Activated CD8-positive, alpha-beta memory T cell treated with anti-CD3 and anti-CD28 coated beads, Interleukin-2, amount 10 ng/mL, durations not matched to agents 7 days and 5 days (primary cell): ENCODE measurements at regions not wholly inside any gene's neighbourhood (a gene's known extent, or its start where the extent isn't known, plus 50 kb on each side); places are given as distances from the start of the nearest gene placed in this dataset.
A peak's percentile ranks its signal among the peaks of the same experiment; 100 is the strongest.
"Not testable (repeated sequence)": the region's sequence is repeated elsewhere in the genome, so short reads cannot be mapped to it uniquely, and the experiment has no call there.

ENCODE experiments used
- ATAC-seq: fragments of 150-1000 bp; cut with Tn5 transposase; one replicate; pipeline ENCODE4 v1.10.0; 2021; ENCODE audit warnings: moderate library complexity
- CTCF ChIA-PET: fragments of 350-600 bp; sonication (Branson Sonifier 250); formaldehyde crosslinking; loops from one replicate; lab custom pipeline; 2021; ENCODE audit warnings: antibody characterized with exemption; lab: Charles Lee
- DNase-seq: peaks from one replicate; pipeline ENCODE4 v3.0.0-alpha.2; 2020
- H3K27ac Mint-ChIP-seq: one replicate; pipeline ENCODE4 v1.8.0; 2021; ENCODE audit warnings: mild to moderate bottlenecking, mixed read lengths
- H3K27me3 Mint-ChIP-seq: one replicate; pipeline ENCODE4 v1.8.0; 2021; ENCODE audit warnings: mixed read lengths
- H3K36me3 Mint-ChIP-seq: one replicate; pipeline ENCODE4 v1.8.0; 2021; ENCODE audit warnings: mild to moderate bottlenecking, mixed read lengths
- H3K4me1 Mint-ChIP-seq: one replicate; pipeline ENCODE4 v1.8.0; 2021; ENCODE audit warnings: mixed read lengths
- H3K4me3 Mint-ChIP-seq: one replicate; pipeline ENCODE4 v1.8.0; 2021; ENCODE audit warnings: mild to moderate bottlenecking, moderate library complexity, mixed read lengths
- H3K9me3 Mint-ChIP-seq: one replicate; pipeline ENCODE4 v1.8.0; 2022; ENCODE audit warnings: low read depth, mixed read lengths

DNA sequence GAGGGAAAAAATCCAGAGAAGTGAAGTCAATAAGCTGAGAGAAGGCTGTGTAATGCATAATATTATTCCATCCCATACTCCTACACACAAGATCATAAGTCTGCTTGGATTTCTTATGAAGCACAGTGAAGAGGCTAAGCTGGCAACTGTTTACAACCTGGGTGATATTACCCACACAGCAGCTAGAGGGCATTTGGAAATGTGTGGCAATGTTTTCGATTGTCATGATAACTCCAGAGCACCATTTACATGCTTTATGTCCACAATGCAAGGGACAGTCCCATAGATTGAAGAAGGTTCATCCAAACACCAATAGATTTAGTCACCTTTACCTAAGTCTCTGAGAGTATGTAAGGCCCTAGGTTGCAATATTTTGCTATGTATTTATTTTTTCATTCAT is 412.2 kb downstream of the PPP3CA start:
- ATAC-seq = no peak
- Mint-ChIP-seq H3K36me3 (peaks cover 1% of the 10 kb centered on the region), H3K9me3 (no peaks in the 10 kb centered on the region), H3K27ac (no peak overlapping the region), H3K4me1 (peaks cover 20% of the 10 kb centered on the region), H3K27me3 (no peaks in the 10 kb centered on the region), H3K4me3 (no peak overlapping the region)
- CTCF ChIA-PET = interaction anchor here (1.0 kb wide), 1 partner anchor 10 kb away, joined by 3 read pairs; no protein-coding TSS in a partner anchor
- no peak for DNase-seq

DNA sequence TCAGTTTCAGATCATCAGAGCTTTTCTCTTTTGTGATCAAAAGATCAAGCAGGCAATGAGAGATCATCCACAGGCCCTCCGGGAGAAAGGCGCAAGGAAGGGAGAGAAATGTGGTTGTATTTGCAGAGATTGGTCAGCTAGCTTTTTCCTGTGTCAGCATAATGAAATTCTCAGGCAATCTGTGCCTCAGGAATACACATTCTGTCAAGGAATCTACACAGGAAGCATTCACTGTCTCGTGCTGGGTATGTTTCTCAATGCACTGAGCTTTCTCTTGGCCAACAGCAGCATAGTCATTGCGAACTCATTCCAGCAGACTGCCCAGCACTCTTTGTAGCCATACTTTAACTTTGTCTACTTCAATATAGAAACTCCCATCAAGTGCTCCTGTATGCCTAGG is 413.7 kb downstream of the PPP3CA start:
- CTCF ChIA-PET = no interaction called here
- DNase-seq = no peak
- peak overlapping the region; percentile 12 for H3K4me3 Mint-ChIP-seq
- peaks cover 17% of the 10 kb centered on the region for H3K4me1 Mint-ChIP-seq
- no peaks in the 10 kb centered on the region for H3K27me3 Mint-ChIP-seq
- ATAC-seq = no peak
- no peaks in the 10 kb centered on the region for H3K9me3 Mint-ChIP-seq
- H3K27ac Mint-ChIP-seq = peak overlapping the region; percentile 18
- H3K36me3 Mint-ChIP-seq = peaks cover 1% of the 10 kb centered on the region

DNA sequence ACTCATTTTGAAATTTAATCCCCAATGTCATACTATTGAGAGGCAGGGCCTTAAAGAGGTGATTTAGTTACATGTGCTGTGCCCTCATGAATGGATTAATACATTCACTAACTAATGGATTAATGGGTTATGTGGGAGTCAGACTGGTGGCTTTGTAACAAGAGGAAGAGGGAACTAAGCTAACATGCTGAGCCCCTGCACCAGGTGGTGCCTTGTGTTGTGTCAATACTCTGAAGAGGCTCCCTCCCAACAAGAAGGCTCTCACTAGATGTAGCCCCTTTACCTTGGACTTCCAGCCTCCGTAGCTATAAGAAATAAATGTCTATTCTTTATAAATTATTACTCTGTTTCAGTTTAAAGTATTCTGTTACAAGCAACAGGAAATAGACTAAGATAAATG is 411.9 kb upstream of the EMCN start:
- no peaks in the 10 kb centered on the region for H3K36me3 Mint-ChIP-seq
- no peak overlapping the region for H3K27ac Mint-ChIP-seq
- no peaks in the 10 kb centered on the region for H3K9me3 Mint-ChIP-seq
- no peak overlapping the region for H3K4me3 Mint-ChIP-seq
- H3K27me3 Mint-ChIP-seq = no peaks in the 10 kb centered on the region
- ATAC-seq = no peak
- H3K4me1 Mint-ChIP-seq = peaks cover 17% of the 10 kb centered on the region
- CTCF ChIA-PET = no interaction called here
- no peak for DNase-seq

DNA sequence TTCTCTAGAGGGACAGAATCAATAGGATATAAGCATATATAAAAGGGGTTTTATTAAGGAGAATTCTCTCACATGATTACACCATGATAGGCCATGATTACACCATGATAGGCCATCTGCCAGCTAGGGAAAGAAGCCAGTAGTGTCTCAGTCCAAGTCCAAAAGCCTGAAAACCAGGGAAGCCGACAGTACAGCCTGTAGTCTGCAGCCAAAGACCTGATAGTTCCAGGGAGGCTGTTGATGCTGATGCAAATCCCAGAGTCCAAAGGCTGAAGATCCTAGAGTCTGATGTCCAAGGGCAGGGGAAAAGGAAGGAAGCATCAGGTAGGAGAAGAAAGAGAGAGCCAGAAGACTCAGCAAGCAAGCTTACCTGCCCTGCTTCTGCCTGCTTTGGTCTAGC is 411.3 kb upstream of the EMCN start:
- H3K36me3 Mint-ChIP-seq = no peaks in the 10 kb centered on the region
- CTCF ChIA-PET = no interaction called here
- DNase-seq (no peak), ATAC-seq (no peak)
- H3K4me1 Mint-ChIP-seq = peaks cover 17% of the 10 kb centered on the region
- no peak overlapping the region for H3K4me3 Mint-ChIP-seq
- H3K27me3 Mint-ChIP-seq = no peaks in the 10 kb centered on the region
- H3K27ac Mint-ChIP-seq = no peak overlapping the region
- H3K9me3 Mint-ChIP-seq = peaks cover 2% of the 10 kb centered on the region

DNA sequence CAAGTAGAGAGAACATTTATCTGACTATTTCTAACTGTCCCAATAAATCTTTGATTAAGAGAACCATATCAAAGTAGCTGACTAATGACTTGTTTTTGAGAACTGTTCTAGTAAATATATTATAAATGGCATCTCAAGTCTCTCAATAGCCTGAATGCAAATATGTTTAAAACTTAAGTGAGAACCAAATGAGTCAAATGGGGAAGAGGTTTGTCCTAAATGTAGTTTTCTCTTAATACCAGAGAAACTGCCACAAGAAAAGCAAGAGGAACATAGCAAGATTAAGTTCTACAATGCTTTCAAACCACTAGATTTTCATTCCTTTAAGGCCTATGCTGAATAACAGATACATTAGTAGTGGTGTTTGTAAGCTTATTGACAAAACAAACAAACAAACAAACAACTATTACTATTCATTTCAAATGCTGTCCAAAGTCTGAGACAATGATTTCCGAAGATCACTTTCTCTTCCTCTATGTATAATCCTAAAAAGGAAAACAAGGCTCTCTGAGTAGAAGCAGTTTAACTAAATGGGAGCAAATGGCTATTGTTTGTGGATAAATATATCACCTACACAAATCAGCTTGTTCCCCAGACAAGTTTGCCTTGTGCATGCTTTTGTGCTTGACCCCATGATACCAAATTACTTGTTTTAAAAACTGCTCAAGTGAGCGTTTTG is 408.4 kb upstream of the EMCN start:
- CTCF ChIA-PET = no interaction called here
- H3K27ac Mint-ChIP-seq = no peak overlapping the region

DNA sequence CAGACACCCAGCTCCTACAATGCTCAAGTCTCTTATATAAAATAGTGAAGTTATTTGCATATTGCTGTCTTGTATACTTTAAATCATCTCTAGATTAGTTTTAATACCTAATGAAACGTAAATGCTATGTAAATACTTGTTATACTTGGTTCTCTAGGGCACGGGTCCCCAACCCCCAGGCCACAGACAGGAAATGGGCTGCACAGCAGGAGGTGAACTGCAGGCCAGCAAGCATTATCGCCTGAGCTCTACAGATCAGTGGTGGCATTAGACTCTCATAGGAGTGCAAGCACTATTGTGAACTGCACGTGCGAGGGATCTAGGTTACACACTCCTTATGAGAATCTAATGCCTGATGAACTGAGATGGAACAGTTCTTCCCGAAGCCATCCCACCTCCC is 395.9 kb upstream of the EMCN start:
- Mint-ChIP-seq H3K36me3 (peaks cover 1% of the 10 kb centered on the region), H3K27ac (no peak overlapping the region), H3K27me3 (no peaks in the 10 kb centered on the region), H3K4me3 (no peak overlapping the region), H3K9me3 (no peaks in the 10 kb centered on the region), H3K4me1 (no peaks in the 10 kb centered on the region)
- ATAC-seq (no peak), DNase-seq (no peak)
- CTCF ChIA-PET = interaction anchor here (0.5 to 0.9 kb wide), 2 partner anchors 17 to 489 kb away, joined by 3 to 4 read pairs; no protein-coding TSS in a partner anchor

More for the DNA sequence above, 408.4 kb upstream of the EMCN start:
- Mint-ChIP-seq H3K36me3 (peaks cover 2% of the 10 kb centered on the region), H3K9me3 (peaks cover 5% of the 10 kb centered on the region), H3K4me3 (no peak overlapping the region), H3K27me3 (no peaks in the 10 kb centered on the region), H3K4me1 (no peaks in the 10 kb centered on the region)
- ATAC-seq = no peak
- no peak for DNase-seq

DNA sequence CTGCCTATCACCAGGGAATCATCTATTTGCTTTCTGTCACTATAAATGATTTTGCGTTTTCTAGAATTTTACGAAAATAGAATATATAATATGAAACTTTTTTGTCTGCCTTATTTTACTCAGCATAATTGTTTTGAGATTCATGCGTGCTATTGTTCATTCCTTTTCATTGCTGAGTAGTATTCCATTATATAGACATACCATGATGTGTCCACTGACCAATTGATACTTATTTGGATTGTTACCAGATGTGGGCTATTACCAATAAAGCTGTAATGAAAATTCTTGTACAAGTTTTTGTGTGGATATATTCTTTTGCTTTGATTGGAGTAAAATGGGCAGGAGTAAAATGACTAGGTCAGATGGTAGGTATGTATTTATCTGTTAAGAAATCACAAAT is 390.7 kb upstream of the EMCN start:
- no peak for ATAC-seq
- Mint-ChIP-seq H3K27ac (no peak overlapping the region), H3K9me3 (no peaks in the 10 kb centered on the region), H3K36me3 (no peaks in the 10 kb centered on the region), H3K27me3 (no peaks in the 10 kb centered on the region), H3K4me3 (no peak overlapping the region), H3K4me1 (no peaks in the 10 kb centered on the region)
- CTCF ChIA-PET = no interaction called here
- no peak for DNase-seq

DNA sequence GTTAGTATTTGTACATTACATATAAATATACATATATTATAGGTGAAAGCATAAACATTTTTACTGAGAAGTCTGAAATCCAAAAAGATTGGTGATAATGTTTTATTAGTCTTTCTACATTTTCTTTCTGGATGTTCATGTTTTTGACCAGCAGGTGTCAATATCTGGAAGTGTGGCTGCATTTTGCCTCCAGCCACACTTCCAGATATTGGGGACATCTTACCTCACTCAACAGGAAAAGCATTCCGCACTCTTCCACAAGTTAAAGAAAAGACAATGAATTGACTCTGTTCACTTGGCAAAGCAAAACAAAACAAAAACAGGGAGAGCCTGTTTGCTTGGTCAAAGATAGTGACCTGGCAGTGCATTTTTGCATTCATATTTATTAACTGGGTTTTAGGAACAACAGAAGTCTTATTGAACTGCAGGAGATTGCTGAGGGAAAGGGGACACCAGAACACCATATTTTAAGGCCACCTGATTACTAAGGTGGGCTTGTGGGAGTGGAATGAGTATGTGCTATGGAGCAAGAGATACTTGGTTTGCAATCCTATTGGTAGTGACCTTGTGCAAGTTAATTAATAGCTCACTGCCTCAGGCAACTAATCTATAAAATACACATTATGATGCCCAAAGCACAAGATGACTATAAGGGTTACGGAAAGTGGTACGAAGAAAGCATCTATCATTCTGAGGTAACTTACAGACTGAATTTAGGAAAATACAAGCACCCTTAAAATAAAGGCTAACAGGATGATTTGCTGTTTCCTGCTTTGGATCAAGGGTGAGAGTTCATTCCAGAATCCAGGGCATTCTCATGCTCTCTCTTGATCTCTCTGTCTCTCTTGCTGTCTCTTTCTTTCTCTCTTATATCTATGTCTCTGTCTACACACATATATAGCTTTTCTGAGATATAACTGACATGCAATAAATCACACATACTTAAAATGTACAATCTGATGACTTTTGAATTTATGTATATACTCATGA is 389.9 kb upstream of the EMCN start:
- Mint-ChIP-seq H3K4me3 (no peak overlapping the region), H3K27ac (no peak overlapping the region), H3K27me3 (no peaks in the 10 kb centered on the region), H3K36me3 (no peaks in the 10 kb centered on the region), H3K9me3 (no peaks in the 10 kb centered on the region), H3K4me1 (no peaks in the 10 kb centered on the region)
- DNase-seq (no peak), ATAC-seq (no peak)
- CTCF ChIA-PET = no interaction called here

DNA sequence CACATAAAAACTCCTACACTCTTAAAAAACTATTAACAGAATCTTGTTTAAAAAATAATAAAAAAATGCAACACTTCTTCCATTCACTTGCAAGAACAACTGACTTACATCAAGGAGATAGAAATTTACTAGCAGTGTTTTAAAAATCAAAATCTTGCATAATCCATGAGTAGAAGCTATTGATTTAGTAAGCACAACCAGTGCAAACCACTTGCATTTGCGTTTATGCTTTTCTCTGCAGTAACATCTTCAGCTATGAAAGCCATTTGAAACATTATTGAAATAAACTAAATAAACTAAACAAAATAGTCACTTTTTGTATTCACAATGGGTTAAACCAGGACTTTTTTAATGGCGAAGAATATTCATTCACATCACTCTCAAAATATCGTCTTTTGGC is 389.2 kb upstream of the EMCN start:
- CTCF ChIA-PET = no interaction called here
- DNase-seq (no peak), ATAC-seq (no peak)
- Mint-ChIP-seq H3K9me3 (no peaks in the 10 kb centered on the region), H3K4me3 (no peak overlapping the region), H3K27ac (no peak overlapping the region), H3K4me1 (no peaks in the 10 kb centered on the region), H3K27me3 (no peaks in the 10 kb centered on the region), H3K36me3 (no peaks in the 10 kb centered on the region)

DNA sequence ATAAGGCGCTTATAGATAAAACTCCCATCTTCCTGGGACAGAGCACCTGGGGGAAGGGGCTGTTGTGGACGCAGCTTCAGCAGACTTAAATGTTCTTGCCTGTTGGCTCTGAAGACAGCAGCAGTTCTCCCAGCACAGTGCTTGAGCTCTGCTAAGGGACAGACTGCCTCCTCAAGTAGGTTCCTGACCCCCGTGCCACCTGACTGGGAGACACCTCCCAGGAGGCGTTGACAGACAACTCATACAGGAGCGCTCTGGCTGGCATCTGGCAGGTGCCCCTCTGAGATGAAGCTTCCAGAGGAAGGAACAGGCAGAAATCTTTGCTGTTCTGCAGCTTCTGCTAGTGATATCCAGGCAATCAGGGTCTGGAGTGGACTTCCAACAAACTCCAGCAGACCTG is 383.1 kb upstream of the EMCN start:
- CTCF ChIA-PET, DNase-seq, H3K27ac Mint-ChIP-seq, H3K27me3 Mint-ChIP-seq, H3K4me3 Mint-ChIP-seq, ATAC-seq, H3K9me3 Mint-ChIP-seq, H3K4me1 Mint-ChIP-seq, H3K36me3 Mint-ChIP-seq: not testable (repeated sequence)

DNA sequence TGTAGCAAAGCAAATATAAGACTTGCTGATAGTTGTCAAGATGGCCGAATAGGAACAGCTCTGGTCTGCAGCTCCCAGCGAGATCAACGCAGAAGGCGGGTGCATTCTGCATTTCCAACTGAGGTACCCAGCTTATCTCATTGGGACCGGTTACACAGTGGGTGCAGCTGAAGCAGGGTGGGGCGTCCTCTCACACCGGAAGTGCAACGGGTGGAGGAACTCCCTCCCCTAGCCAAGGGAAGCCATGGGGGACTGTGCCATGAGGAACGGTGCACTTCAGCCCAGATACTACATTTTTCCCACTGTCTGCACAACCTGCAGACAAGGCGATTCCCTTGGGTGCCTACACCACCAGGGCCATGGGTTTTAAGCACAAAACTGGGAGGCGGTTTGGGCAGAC is 382.3 kb upstream of the EMCN start:
- DNase-seq (no peak), ATAC-seq (no peak)
- peaks cover 12% of the 10 kb centered on the region for H3K4me1 Mint-ChIP-seq
- no peaks in the 10 kb centered on the region for H3K27me3 Mint-ChIP-seq
- CTCF ChIA-PET = no interaction called here
- H3K9me3 Mint-ChIP-seq = peaks cover 2% of the 10 kb centered on the region
- H3K36me3 Mint-ChIP-seq = peaks cover 3% of the 10 kb centered on the region
- no peak overlapping the region for H3K27ac Mint-ChIP-seq
- no peak overlapping the region for H3K4me3 Mint-ChIP-seq

DNA sequence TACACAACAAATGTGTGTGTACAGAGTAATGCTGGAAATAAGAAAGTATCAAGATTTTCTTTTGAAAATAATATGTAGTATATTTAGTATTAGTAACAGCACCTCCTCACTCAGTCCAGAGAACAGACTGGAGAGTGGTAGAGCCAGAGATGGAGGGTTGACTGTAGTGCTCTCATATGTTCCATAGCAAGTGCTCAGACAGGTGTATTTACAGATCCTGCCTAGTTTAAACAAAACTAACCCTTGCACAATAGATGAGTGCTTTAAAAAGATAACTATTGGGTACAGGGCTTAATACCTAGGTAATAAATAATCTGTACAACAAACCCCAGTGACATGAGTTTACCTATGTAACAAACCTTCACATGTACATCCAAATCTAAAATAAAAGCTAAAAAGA is 381.0 kb upstream of the EMCN start:
- Mint-ChIP-seq H3K27me3 (no peaks in the 10 kb centered on the region), H3K4me1 (peaks cover 15% of the 10 kb centered on the region), H3K9me3 (peaks cover 2% of the 10 kb centered on the region), H3K27ac (no peak overlapping the region), H3K36me3 (peaks cover 6% of the 10 kb centered on the region), H3K4me3 (no peak overlapping the region)
- DNase-seq = no peak
- CTCF ChIA-PET = no interaction called here
- no peak for ATAC-seq

DNA sequence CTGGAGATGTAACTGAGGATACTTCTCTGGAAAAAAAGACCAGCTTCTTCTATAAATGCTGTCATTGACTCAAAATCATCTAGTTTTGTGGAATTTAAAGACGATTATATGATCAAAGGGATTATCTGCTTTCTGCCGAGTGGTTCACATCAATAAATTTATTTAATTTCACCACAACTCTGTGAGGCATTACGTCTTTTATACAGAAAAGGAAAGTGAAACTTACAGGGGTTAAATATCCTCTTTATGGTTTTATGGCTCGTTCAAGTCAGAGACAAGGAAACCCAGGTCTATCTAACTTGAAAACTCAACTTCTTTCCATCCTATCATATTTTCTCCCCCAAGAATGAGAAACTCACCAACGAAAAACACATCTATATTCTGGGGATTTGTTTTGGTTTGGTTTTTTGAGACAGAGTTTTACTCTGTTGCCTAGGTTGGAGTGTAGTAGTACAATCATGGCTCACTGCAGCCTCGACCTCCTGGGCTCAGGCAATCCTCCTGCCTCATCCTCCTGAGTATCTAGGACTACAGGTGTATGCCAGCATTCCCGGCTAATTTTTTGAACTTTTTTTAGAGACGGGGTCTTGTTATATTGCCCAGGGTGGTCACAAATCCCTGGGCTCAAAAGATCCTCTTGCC is 377.9 kb upstream of the EMCN start:
- no peak for DNase-seq
- CTCF ChIA-PET = no interaction called here
- peak overlapping the region; percentile 89 for H3K27ac Mint-ChIP-seq
- H3K4me3 Mint-ChIP-seq = peak overlapping the region; percentile 74
- H3K36me3 Mint-ChIP-seq = peaks cover 12% of the 10 kb centered on the region
- H3K9me3 Mint-ChIP-seq = peaks cover 2% of the 10 kb centered on the region
- no peaks in the 10 kb centered on the region for H3K27me3 Mint-ChIP-seq
- peak; percentile 96 for ATAC-seq
- H3K4me1 Mint-ChIP-seq = peaks cover 15% of the 10 kb centered on the region
